GM23338 (cell line): ENCODE measurements at regions not wholly inside any gene's neighbourhood (a gene's known extent, or its start where the extent isn't known, plus 50 kb on each side); places are given as distances from the start of the nearest gene placed in this dataset.

Experiments
- ATAC-seq: fragments of 200-7000 bp; cut with Tn5 transposase; 3 replicates; pipeline ENCODE4 v1.9.1; 2020
- DNase-seq: peaks from one replicate; pipeline ENCODE4 v3.0.0-alpha.2; 2015; ENCODE audit warnings: low spot score
- H2AFZ ChIP-seq: fragments of 200-600 bp; sonication (generic); 2 replicates; pipeline ENCODE4 v1.8.0; 2016; ENCODE audit warnings: antibody characterized with exemption, mild to moderate bottlenecking, moderate library complexity
- H3F3A ChIP-seq: fragments of 200-600 bp; sonication (generic); replicated peaks from 2 replicates; pipeline ENCODE4 v1.8.0; 2017; ENCODE audit warnings: antibody characterized with exemption, mixed run types, low read depth
- H3K27ac ChIP-seq: fragments of 200-600 bp; sonication (generic); 2 replicates; pipeline ENCODE4 v1.6.1; 2016; ENCODE audit warnings: low read depth
- H3K27me3 ChIP-seq: fragments of 200-600 bp; sonication (generic); 2 replicates; pipeline ENCODE4 v1.8.0; 2016; ENCODE audit warnings: mild to moderate bottlenecking, mixed run types, moderate library complexity; ENCODE audit not compliant: insufficient read depth
- H3K36me3 ChIP-seq: fragments of 200-600 bp; sonication (generic); 2 replicates; pipeline ENCODE4 v1.8.0; 2016; ENCODE audit warnings: mild to moderate bottlenecking; ENCODE audit not compliant: insufficient read depth
- H3K4me1 ChIP-seq: fragments of 200-600 bp; sonication (generic); 2 replicates; pipeline ENCODE4 v1.8.0; 2016; ENCODE audit warnings: mild to moderate bottlenecking, moderate library complexity; ENCODE audit not compliant: insufficient read depth
- H3K4me2 ChIP-seq: fragments of 200-600 bp; sonication (generic); 2 replicates; pipeline ENCODE4 v1.7.1; 2017; ENCODE audit warnings: mixed run types
- H3K4me3 ChIP-seq: fragments of 200-600 bp; sonication (generic); 2 replicates; pipeline ENCODE4 v1.6.1; 2016; ENCODE audit warnings: mixed run types
- H3K79me2 ChIP-seq: fragments of 200-600 bp; sonication (generic); replicated peaks from 2 replicates; pipeline ENCODE4 v1.8.0; 2017; ENCODE audit warnings: mild to moderate bottlenecking; ENCODE audit not compliant: insufficient read depth
- H3K9me2 ChIP-seq: fragments of 200-600 bp; sonication (generic); 2 replicates; pipeline ENCODE4 v1.8.0; 2017; ENCODE audit not compliant: insufficient read depth
- H4K20me1 ChIP-seq: fragments of 200-600 bp; sonication (generic); replicated peaks from 2 replicates; pipeline ENCODE4 v1.8.0; 2017; ENCODE audit warnings: mild to moderate bottlenecking; ENCODE audit not compliant: insufficient read depth
- H3K27ac Mint-ChIP-seq: 2 replicates; pipeline ENCODE4 v1.8.0; 2020; ENCODE audit warnings: inconsistent platforms, mild to moderate bottlenecking, moderate library complexity, mixed read lengths
- H3K27me3 Mint-ChIP-seq: 3 replicates; pipeline ENCODE4 v1.8.0; 2022; ENCODE audit warnings: low read depth, mild to moderate bottlenecking, moderate library complexity, mixed read lengths, inconsistent platforms; ENCODE audit not compliant: insufficient read depth, poor library complexity
- H3K36me3 Mint-ChIP-seq: 3 replicates; pipeline ENCODE4 v1.8.0; 2021; ENCODE audit warnings: low read depth, mild to moderate bottlenecking, inconsistent platforms, moderate library complexity, mixed read lengths
- H3K4me1 Mint-ChIP-seq: 3 replicates; pipeline ENCODE4 v1.8.0; 2020; ENCODE audit warnings: mild to moderate bottlenecking, inconsistent platforms, mixed read lengths
- H3K4me3 Mint-ChIP-seq: 3 replicates; pipeline ENCODE4 v1.8.0; 2021; ENCODE audit warnings: moderate library complexity, mild to moderate bottlenecking, inconsistent platforms, mixed read lengths
- H3K9me3 Mint-ChIP-seq: 3 replicates; pipeline ENCODE4 v1.8.0; 2020; ENCODE audit warnings: moderate library complexity, mild to moderate bottlenecking, inconsistent platforms, mixed read lengths
- CREB1 ChIP-seq: fragments of 250-450 bp; sonication (Bioruptor Pico); IDR thresholded peaks from 2 replicates; pipeline ENCODE4 v1.5.0; 2020; ENCODE audit warnings: low read depth, mild to moderate bottlenecking, moderate library complexity
- ETS1 ChIP-seq: IDR thresholded peaks from 2 replicates; pipeline ENCODE4 v1.6.1; 2016; ENCODE audit warnings: antibody characterized with exemption
- EZH2 ChIP-seq: fragments of 200-600 bp; sonication (generic); IDR thresholded peaks from one replicate; pipeline ENCODE4 v1.8.0; 2017; ENCODE audit warnings: antibody characterized with exemption, mild to moderate bottlenecking, low read depth; ENCODE audit not compliant: unreplicated experiment
- EZH2phosphoT487 ChIP-seq: fragments of 200-600 bp; sonication (generic); IDR thresholded peaks from one replicate; pipeline ENCODE4 v1.8.1; 2018; ENCODE audit warnings: antibody characterized with exemption; ENCODE audit not compliant: unreplicated experiment
- NANOG ChIP-seq: IDR thresholded peaks from 2 replicates; pipeline ENCODE4 v1.6.1; 2016; ENCODE audit warnings: antibody characterized with exemption, borderline replicate concordance
- POLR2AphosphoS5 ChIP-seq: IDR thresholded peaks from 2 replicates; pipeline ENCODE4 v1.6.1; 2016; ENCODE audit warnings: antibody characterized with exemption, low read depth
- REST ChIP-seq: IDR thresholded peaks from one replicate; pipeline ENCODE4 v1.6.1; 2018; ENCODE audit warnings: antibody characterized with exemption; ENCODE audit not compliant: unreplicated experiment
- STAT1 ChIP-seq: IDR thresholded peaks from one replicate; pipeline ENCODE4 v1.6.1; 2016; ENCODE audit warnings: antibody characterized with exemption; ENCODE audit not compliant: unreplicated experiment
- ZNF114 ChIP-seq: fragments of 250-450 bp; sonication (Bioruptor Pico); IDR thresholded peaks from 2 replicates; pipeline ENCODE4 v1.5.0; 2020; ENCODE audit warnings: mild to moderate bottlenecking, moderate library complexity
- ZNF331 ChIP-seq: fragments of 250-450 bp; sonication (Bioruptor Pico); IDR thresholded peaks from 2 replicates; pipeline ENCODE4 v1.5.0; 2020; ENCODE audit warnings: low read depth, mild to moderate bottlenecking, moderate library complexity
- ZNF462 ChIP-seq: fragments of 250-450 bp; sonication (Bioruptor Pico); IDR thresholded peaks from 2 replicates; pipeline ENCODE4 v1.5.0; 2020; ENCODE audit warnings: mild to moderate bottlenecking, moderate library complexity

- Histone ChIP-seq H2AFZ (no peak overlapping the region), H3K4me3 (no peak overlapping the region), H3K27ac (no peak overlapping the region), H3K36me3 (no peaks in the 10 kb centered on the region), H3K27me3 (no peaks in the 10 kb centered on the region), H4K20me1 (no peaks in the 10 kb centered on the region), H3K4me1 (no peaks in the 10 kb centered on the region), H3K4me2 (no peak overlapping the region), H3K9me2 (no peaks in the 10 kb centered on the region), H3K79me2 (no peaks in the 10 kb centered on the region), H3F3A (no peaks in the 10 kb centered on the region)
- DNase-seq: no peak
- H3K27ac Mint-ChIP-seq: no peak overlapping the region
- ATAC-seq: no peak
- H3K4me1 Mint-ChIP-seq: no peaks in the 10 kb centered on the region; the same call in 2 of the 3 replicates
- no peak overlapping the region for H3K4me3 Mint-ChIP-seq
- H3K36me3 Mint-ChIP-seq: no peaks in the 10 kb centered on the region
- H3K9me3 Mint-ChIP-seq: no peaks in the 10 kb centered on the region
- TF ChIP-seq ZNF462 (CRISPR knock-in tag) (no peak), ZNF331 (CRISPR knock-in tag) (no peak), POLR2AphosphoS5 (no peak), NANOG (no peak), ZNF114 (CRISPR knock-in tag) (no peak), ETS1 (no peak), EZH2phosphoT487 (no peak), CREB1 (no peak), REST (no peak), EZH2 (no peak), STAT1 (no peak)
- H3K27me3 Mint-ChIP-seq: peaks cover 2% of the 10 kb centered on the region
Observed at GRCh38 chr10:21011433-21012018, 114.4 kb upstream of the NEBL start.
